GM12873 (cell line): ENCODE measurements at regions not wholly inside any gene's neighbourhood (a gene's known extent, or its start where the extent isn't known, plus 50 kb on each side); places are given as distances from the start of the nearest gene placed in this dataset.

Experiments used
- CTCF ChIP-seq: IDR thresholded peaks from 2 replicates; pipeline ENCODE4 v1.5.1; 2012; ENCODE audit warnings: low read depth, mild to moderate bottlenecking, moderate library complexity, low read length, control low read depth; ENCODE audit not compliant: insufficient read depth; ENCODE audit errors: missing control alignments

GRCh38 chr12:94875525-94875924 is 128.0 kb downstream of the NDUFA12 start:
- peak; percentile 76 for TF ChIP-seq CTCF

- no peak for TF ChIP-seq CTCF
These were observed 128.8 kb downstream of the NDUFA12 start for GRCh38 chr12:94874518-94875302.

- TF ChIP-seq CTCF = no peak
These were observed 129.6 kb downstream of the NDUFA12 start for GRCh38 chr12:94873734-94874517.

- TF ChIP-seq CTCF = peak; percentile 4
These were observed 130.3 kb downstream of the NDUFA12 start for GRCh38 chr12:94872971-94873733.

- TF ChIP-seq CTCF = no peak
These were observed 130.9 kb downstream of the NDUFA12 start for GRCh38 chr12:94872671-94872970.

- TF ChIP-seq CTCF = no peak
These were observed 131.4 kb downstream of the NDUFA12 start for GRCh38 chr12:94872007-94872653.
